SK-N-SH (cell line): ENCODE measurements at regions not wholly inside any gene's neighbourhood (a gene's known extent, or its start where the extent isn't known, plus 50 kb on each side); places are given as distances from the start of the nearest gene placed in this dataset.

Source experiments
- CTCF ChIA-PET: fragments of 300-600, 350-600 bp; formaldehyde crosslinking; extraction: SDS; loops from one replicate; lab custom pipeline; 2021; lab: Yijun Ruan, JAX
- POLR2A ChIA-PET: fragments of 350-600 bp; sonication (Branson Sonifier 250); formaldehyde crosslinking; extraction: SDS; loops from one replicate; lab custom pipeline; 2020; ENCODE audit warnings: antibody characterized with exemption, inconsistent platforms; lab: Yijun Ruan, JAX
- DNase-seq: peaks from one replicate; pipeline ENCODE4 v3.0.0; 2012
- H2AFZ ChIP-seq: fragments of 200-600 bp; sonication (generic); 2 replicates; pipeline ENCODE4 v1.8.1; 2016; ENCODE audit warnings: antibody characterized with exemption, mild to moderate bottlenecking, low read depth
- H3F3A ChIP-seq: fragments of 200-600 bp; sonication (generic); replicated peaks from 2 replicates; pipeline ENCODE3; 2016; ENCODE audit warnings: antibody characterized with exemption, mild to moderate bottlenecking; ENCODE audit not compliant: insufficient read depth
- H3K27ac ChIP-seq, 2 experiments: fragments of 200-500 bp in 1 of 2; fragments of 200-600 bp in 1 of 2; sonication (Bioruptor generic) in 1 of 2; sonication (generic), shearing (Covaris generic) in 1 of 2; 2 replicates each; pipeline versions ENCODE4 v1.5.1 to v1.6.1; 2014 to 2016; ENCODE audit warnings: low read depth in 2 of 2, inconsistent platforms in 1 of 2, low read length in 1 of 2, mild to moderate bottlenecking in 1 of 2, mixed read lengths in 1 of 2
- H3K27me3 ChIP-seq: fragments of 200-600 bp; sonication (generic), shearing (Covaris generic); 2 replicates; pipeline ENCODE4 v1.6.1; 2016; ENCODE audit warnings: mixed run types; ENCODE audit not compliant: insufficient read depth
- H3K36me3 ChIP-seq, 2 experiments: fragments of 200-500 bp in 1 of 2; fragments of 200-600 bp in 1 of 2; sonication (Bioruptor generic) in 1 of 2; sonication (generic) in 1 of 2; replicated peaks in 1 of 2; 2 replicates each; pipeline versions ENCODE3 to v1.5.1; 2014 to 2016; ENCODE audit warnings: low read length in 1 of 2, mild to moderate bottlenecking in 1 of 2; ENCODE audit not compliant: insufficient read depth in 2 of 2, control insufficient read depth in 1 of 2
- H3K4me1 ChIP-seq, 2 experiments: fragments of 200-500 bp in 1 of 2; fragments of 200-600 bp in 1 of 2; sonication (Bioruptor generic) in 1 of 2; sonication (generic), shearing (Covaris generic) in 1 of 2; 2 replicates each; pipeline versions ENCODE4 v1.5.1 to v1.6.1; 2014 to 2016; ENCODE audit warnings: low read depth in 1 of 2, low read length in 1 of 2, mixed run types in 1 of 2; ENCODE audit not compliant: insufficient read depth in 2 of 2, control insufficient read depth in 1 of 2
- H3K4me2 ChIP-seq: fragments of 200-600 bp; sonication (generic), shearing (Covaris generic); 2 replicates; pipeline ENCODE4 v1.6.1; 2017; ENCODE audit warnings: mixed run types
- H3K4me3 ChIP-seq, 2 experiments: fragments of 200-500 bp in 1 of 2; fragments of 200-600 bp in 1 of 2; sonication (Bioruptor generic) in 1 of 2; sonication (generic), shearing (Covaris generic) in 1 of 2; 2 replicates each; pipeline versions ENCODE4 v1.5.1 to v1.8.1; 2014 to 2016; ENCODE audit warnings: low read depth in 2 of 2, inconsistent platforms in 1 of 2, low read length in 1 of 2, mild to moderate bottlenecking in 1 of 2, mixed read lengths in 1 of 2, moderate library complexity in 1 of 2
- H3K79me2 ChIP-seq: fragments of 200-600 bp; sonication (generic); 2 replicates; pipeline ENCODE4 v1.8.1; 2017; ENCODE audit warnings: mild to moderate bottlenecking; ENCODE audit not compliant: insufficient read depth
- H3K9ac ChIP-seq: fragments of 200-600 bp; sonication (generic); 2 replicates; pipeline ENCODE4 v1.6.1; 2017; ENCODE audit warnings: mixed run types
- H3K9me2 ChIP-seq: fragments of 200-600 bp; sonication (generic); 2 replicates; pipeline ENCODE4 v1.6.1; 2017; ENCODE audit warnings: mixed run types
- H3K9me3 ChIP-seq: fragments of 200-600 bp; sonication (generic); 2 replicates; pipeline ENCODE4 v1.6.1; 2017; ENCODE audit warnings: mixed run types, mild to moderate bottlenecking, moderate library complexity
- H4K20me1 ChIP-seq: fragments of 200-600 bp; sonication (generic); 2 replicates; pipeline ENCODE4 v1.6.1; 2017; ENCODE audit warnings: mild to moderate bottlenecking, mixed run types; ENCODE audit not compliant: insufficient read depth
- EP300 ChIP-seq, 2 experiments: IDR thresholded peaks; 2 replicates each; pipeline versions ENCODE4 v1.4.0 to v1.6.1; 2012; ENCODE audit warnings: borderline replicate concordance in 1 of 2, low read depth in 1 of 2, low read length in 1 of 2
- EZH2phosphoT487 ChIP-seq: fragments of 200-600 bp; sonication (generic); IDR thresholded peaks from 2 replicates; pipeline ENCODE4 v1.6.1; 2017; ENCODE audit warnings: low read depth, mixed run types, mild to moderate bottlenecking, antibody characterized with exemption, moderate library complexity, borderline replicate concordance
- FOXJ3 ChIP-seq: sonication (generic); formaldehyde crosslinking; IDR thresholded peaks from 2 replicates; pipeline ENCODE4 v1.5.1; 2020; ENCODE audit warnings: mild to moderate bottlenecking, missing genetic modification reagents
- GABPA ChIP-seq: IDR thresholded peaks from 2 replicates; pipeline ENCODE4 v1.4.0; 2012; ENCODE audit warnings: low read depth, mild to moderate bottlenecking
- GATA2 ChIP-seq: sonication (generic); formaldehyde crosslinking; IDR thresholded peaks from 2 replicates; pipeline ENCODE4 v1.5.0; 2020; ENCODE audit warnings: mild to moderate bottlenecking, missing genetic modification reagents
- JUND ChIP-seq: IDR thresholded peaks from 2 replicates; pipeline ENCODE4 v1.4.0; 2012
- MEF2A ChIP-seq: IDR thresholded peaks from 2 replicates; pipeline ENCODE4 v1.4.0; 2012; ENCODE audit warnings: low read depth, borderline replicate concordance
- MXI1 ChIP-seq: IDR thresholded peaks from 2 replicates; pipeline ENCODE4 v1.6.1; 2012; ENCODE audit warnings: mild to moderate bottlenecking, low read depth, low read length, improper control_type of control experiment
- NRF1 ChIP-seq: IDR thresholded peaks from 2 replicates; pipeline ENCODE4 v1.6.1; 2012; ENCODE audit warnings: low read depth, mild to moderate bottlenecking, low read length
- POLR2AphosphoS5 ChIP-seq: IDR thresholded peaks from 2 replicates; pipeline ENCODE4 v1.6.1; 2012; ENCODE audit warnings: low read depth, low read length
- RAD21 ChIP-seq: IDR thresholded peaks from 2 replicates; pipeline ENCODE4 v1.6.1; 2012; ENCODE audit warnings: mild to moderate bottlenecking, low read length
- RFX5 ChIP-seq: IDR thresholded peaks from 2 replicates; pipeline ENCODE4 v1.6.1; 2012; ENCODE audit warnings: mild to moderate bottlenecking, improper control_type of control experiment, low read length
- RXRA ChIP-seq: IDR thresholded peaks from 2 replicates; pipeline ENCODE4 v1.4.0; 2012; ENCODE audit warnings: low read depth, mild to moderate bottlenecking, borderline replicate concordance
- SMC3 ChIP-seq: IDR thresholded peaks from 2 replicates; pipeline ENCODE4 v1.6.1; 2012; ENCODE audit warnings: low read depth, low read length, improper control_type of control experiment
- TAF1 ChIP-seq: IDR thresholded peaks from 2 replicates; pipeline ENCODE4 v1.6.1; 2012; ENCODE audit warnings: low read depth, mild to moderate bottlenecking, low read length, moderate library complexity, borderline replicate concordance
- TCF12 ChIP-seq: IDR thresholded peaks from 2 replicates; pipeline ENCODE4 v1.4.0; 2012
- TEAD4 ChIP-seq: IDR thresholded peaks from 2 replicates; pipeline ENCODE4 v1.4.0; 2012; ENCODE audit warnings: mild to moderate bottlenecking, borderline replicate concordance; ENCODE audit not compliant: insufficient read depth
- YY1 ChIP-seq: IDR thresholded peaks from 2 replicates; pipeline ENCODE4 v1.4.0; 2012; ENCODE audit warnings: low read depth, mild to moderate bottlenecking
- WGBS: methylation state at CpG from one replicate; pipeline ENCODE4 v1.1.6; 2017; ENCODE audit warnings: low lambda C conversion rate; 5-methylcytosine and 5-hydroxymethylcytosine counted together
- TF ChIP-seq, protein P1 (sequence below): fragments of 200-600 bp; sonication (generic); IDR thresholded peaks from 2 replicates; pipeline ENCODE4 v1.6.1; 2017; ENCODE audit warnings: antibody characterized with exemption, mild to moderate bottlenecking, moderate library complexity
- TF ChIP-seq, protein P2 (sequence below): IDR thresholded peaks from 2 replicates; pipeline ENCODE4 v1.4.0; 2012; ENCODE audit warnings: low read depth, borderline replicate concordance
- TF ChIP-seq, protein P3 (sequence below): IDR thresholded peaks from 2 replicates; pipeline ENCODE4 v1.4.0; 2012; ENCODE audit warnings: low read depth, borderline replicate concordance
- TF ChIP-seq, protein P4 (sequence below): fragments of 150-350 bp; IDR thresholded peaks from 2 replicates; pipeline ENCODE4 v1.6.1; 2017; ENCODE audit warnings: antibody characterized with exemption, low read length, low read depth, borderline replicate concordance
- TF ChIP-seq, protein P5 (sequence below): IDR thresholded peaks from 2 replicates; pipeline ENCODE4; 2012

DNA sequence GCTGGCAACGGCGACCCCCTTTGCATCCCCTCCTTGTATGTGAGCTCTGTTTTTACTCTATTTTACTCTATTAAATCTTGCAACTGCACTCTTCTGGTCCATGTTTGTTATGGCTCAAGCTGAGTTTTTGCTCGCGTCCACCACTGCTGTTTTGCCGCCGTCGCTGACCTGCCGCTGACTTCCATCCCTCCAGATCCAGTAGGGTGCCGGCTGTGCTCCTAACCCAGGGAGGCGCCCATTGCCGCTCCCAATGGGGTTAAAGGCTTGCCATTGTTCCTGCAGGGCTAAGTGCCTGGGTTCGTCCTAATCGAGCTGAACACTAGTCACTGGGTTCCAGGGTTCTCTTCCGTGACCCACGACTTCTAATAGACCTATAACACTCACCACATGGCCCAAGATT lies 2704.4 kb downstream of the PCDH9 start:
- H3K4me2 ChIP-seq, result no peak overlapping the region
- no peak overlapping the region for H3K9ac ChIP-seq
- no peak overlapping the region for H3K4me3 ChIP-seq
- TF ChIP-seq, protein P1, sequence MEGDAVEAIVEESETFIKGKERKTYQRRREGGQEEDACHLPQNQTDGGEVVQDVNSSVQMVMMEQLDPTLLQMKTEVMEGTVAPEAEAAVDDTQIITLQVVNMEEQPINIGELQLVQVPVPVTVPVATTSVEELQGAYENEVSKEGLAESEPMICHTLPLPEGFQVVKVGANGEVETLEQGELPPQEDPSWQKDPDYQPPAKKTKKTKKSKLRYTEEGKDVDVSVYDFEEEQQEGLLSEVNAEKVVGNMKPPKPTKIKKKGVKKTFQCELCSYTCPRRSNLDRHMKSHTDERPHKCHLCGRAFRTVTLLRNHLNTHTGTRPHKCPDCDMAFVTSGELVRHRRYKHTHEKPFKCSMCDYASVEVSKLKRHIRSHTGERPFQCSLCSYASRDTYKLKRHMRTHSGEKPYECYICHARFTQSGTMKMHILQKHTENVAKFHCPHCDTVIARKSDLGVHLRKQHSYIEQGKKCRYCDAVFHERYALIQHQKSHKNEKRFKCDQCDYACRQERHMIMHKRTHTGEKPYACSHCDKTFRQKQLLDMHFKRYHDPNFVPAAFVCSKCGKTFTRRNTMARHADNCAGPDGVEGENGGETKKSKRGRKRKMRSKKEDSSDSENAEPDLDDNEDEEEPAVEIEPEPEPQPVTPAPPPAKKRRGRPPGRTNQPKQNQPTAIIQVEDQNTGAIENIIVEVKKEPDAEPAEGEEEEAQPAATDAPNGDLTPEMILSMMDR, result no peak
- no peak for TF ChIP-seq GABPA
- TF ChIP-seq, protein P2, sequence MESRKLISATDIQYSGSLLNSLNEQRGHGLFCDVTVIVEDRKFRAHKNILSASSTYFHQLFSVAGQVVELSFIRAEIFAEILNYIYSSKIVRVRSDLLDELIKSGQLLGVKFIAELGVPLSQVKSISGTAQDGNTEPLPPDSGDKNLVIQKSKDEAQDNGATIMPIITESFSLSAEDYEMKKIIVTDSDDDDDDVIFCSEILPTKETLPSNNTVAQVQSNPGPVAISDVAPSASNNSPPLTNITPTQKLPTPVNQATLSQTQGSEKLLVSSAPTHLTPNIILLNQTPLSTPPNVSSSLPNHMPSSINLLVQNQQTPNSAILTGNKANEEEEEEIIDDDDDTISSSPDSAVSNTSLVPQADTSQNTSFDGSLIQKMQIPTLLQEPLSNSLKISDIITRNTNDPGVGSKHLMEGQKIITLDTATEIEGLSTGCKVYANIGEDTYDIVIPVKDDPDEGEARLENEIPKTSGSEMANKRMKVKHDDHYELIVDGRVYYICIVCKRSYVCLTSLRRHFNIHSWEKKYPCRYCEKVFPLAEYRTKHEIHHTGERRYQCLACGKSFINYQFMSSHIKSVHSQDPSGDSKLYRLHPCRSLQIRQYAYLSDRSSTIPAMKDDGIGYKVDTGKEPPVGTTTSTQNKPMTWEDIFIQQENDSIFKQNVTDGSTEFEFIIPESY, result no peak
- TF ChIP-seq, protein P3, sequence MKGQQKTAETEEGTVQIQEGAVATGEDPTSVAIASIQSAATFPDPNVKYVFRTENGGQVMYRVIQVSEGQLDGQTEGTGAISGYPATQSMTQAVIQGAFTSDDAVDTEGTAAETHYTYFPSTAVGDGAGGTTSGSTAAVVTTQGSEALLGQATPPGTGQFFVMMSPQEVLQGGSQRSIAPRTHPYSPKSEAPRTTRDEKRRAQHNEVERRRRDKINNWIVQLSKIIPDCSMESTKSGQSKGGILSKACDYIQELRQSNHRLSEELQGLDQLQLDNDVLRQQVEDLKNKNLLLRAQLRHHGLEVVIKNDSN, result no peak
- TF ChIP-seq POLR2AphosphoS5, result no peak
- TF ChIP-seq TEAD4, result no peak
- no peak for TF ChIP-seq TCF12
- no peak for TF ChIP-seq TAF1
- no peak for TF ChIP-seq FOXJ3 (CRISPR knock-in tag)
- no peak for TF ChIP-seq SMC3
- TF ChIP-seq EP300 (IDR thresholded peaks at IDR 0.05; ENCODE audit: borderline replicate concordance in 1 of 2, low read depth in 1 of 2, low read length in 1 of 2), result no peak
- no peak for TF ChIP-seq YY1
- no peak for TF ChIP-seq NRF1
- TF ChIP-seq MEF2A, result no peak
- TF ChIP-seq RAD21, result no peak
- no peak for TF ChIP-seq GATA2 (CRISPR knock-in tag)
- H3K79me2 ChIP-seq, result no peaks in the 10 kb centered on the region
- 91% methylated on average over 12 of the region's 15 CpGs for WGBS
- no peaks in the 10 kb centered on the region for H3K36me3 ChIP-seq
- no peak overlapping the region for H2AFZ ChIP-seq
- no peaks in the 10 kb centered on the region for H3F3A ChIP-seq
- H3K9me2 ChIP-seq, result no peaks in the 10 kb centered on the region
- no peaks in the 10 kb centered on the region for H3K27me3 ChIP-seq
- CTCF ChIA-PET, result no interaction called here
- no peak for DNase-seq
- POLR2A ChIA-PET, result no interaction called here
- no peaks in the 10 kb centered on the region for H3K9me3 ChIP-seq
- no peak overlapping the region for H3K27ac ChIP-seq
- H4K20me1 ChIP-seq, result no peaks in the 10 kb centered on the region
- H3K4me1 ChIP-seq, result no peaks in the 10 kb centered on the region; a peak in 1 of 4 replicates

DNA sequence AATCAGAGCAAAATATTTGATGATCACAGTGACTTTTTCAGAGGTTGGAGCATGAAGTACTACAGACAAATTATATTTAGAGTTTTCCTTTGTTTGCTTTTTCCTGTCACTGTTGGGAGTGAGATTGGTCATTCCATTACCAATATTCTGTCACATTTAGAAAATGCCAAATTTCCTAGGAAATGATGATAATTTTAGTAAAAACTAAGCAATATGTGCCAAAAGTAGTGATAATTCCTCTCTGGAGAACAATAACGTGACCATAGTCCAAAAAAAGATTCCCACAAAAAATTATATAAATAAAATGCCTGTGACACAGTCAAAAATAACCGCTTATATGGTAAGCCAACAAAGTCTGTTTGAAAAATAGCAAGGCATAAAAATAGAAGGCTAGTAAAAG lies 2719.4 kb downstream of the PCDH9 start:
- ChIA-PET CTCF (no interaction called here), POLR2A (no interaction called here)
- H3K27ac ChIP-seq, result no peak overlapping the region
- H2AFZ ChIP-seq, result no peak overlapping the region
- H3K4me1 ChIP-seq, result no peaks in the 10 kb centered on the region
- no peaks in the 10 kb centered on the region for H3K27me3 ChIP-seq
- H3K9ac ChIP-seq, result no peak overlapping the region
- WGBS, result 65% methylated on average over 2 of the region's 2 CpGs
- H3K9me2 ChIP-seq, result no peaks in the 10 kb centered on the region
- H3K4me2 ChIP-seq, result no peak overlapping the region
- no peaks in the 10 kb centered on the region for H3K36me3 ChIP-seq
- H4K20me1 ChIP-seq, result no peaks in the 10 kb centered on the region
- no peaks in the 10 kb centered on the region for H3K9me3 ChIP-seq
- no peaks in the 10 kb centered on the region for H3K79me2 ChIP-seq
- H3F3A ChIP-seq, result no peaks in the 10 kb centered on the region
- no peak for DNase-seq
- no peak overlapping the region for H3K4me3 ChIP-seq
- TF ChIP-seq TEAD4, result no peak
- TF ChIP-seq, protein P4, sequence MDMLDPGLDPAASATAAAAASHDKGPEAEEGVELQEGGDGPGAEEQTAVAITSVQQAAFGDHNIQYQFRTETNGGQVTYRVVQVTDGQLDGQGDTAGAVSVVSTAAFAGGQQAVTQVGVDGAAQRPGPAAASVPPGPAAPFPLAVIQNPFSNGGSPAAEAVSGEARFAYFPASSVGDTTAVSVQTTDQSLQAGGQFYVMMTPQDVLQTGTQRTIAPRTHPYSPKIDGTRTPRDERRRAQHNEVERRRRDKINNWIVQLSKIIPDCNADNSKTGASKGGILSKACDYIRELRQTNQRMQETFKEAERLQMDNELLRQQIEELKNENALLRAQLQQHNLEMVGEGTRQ, result no peak
- TF ChIP-seq JUND, result no peak
- TF ChIP-seq RFX5, result no peak
- TF ChIP-seq EP300 (IDR thresholded peaks at IDR 0.05; ENCODE audit: borderline replicate concordance in 1 of 2, low read depth in 1 of 2, low read length in 1 of 2), result no peak
- TF ChIP-seq, protein P5, sequence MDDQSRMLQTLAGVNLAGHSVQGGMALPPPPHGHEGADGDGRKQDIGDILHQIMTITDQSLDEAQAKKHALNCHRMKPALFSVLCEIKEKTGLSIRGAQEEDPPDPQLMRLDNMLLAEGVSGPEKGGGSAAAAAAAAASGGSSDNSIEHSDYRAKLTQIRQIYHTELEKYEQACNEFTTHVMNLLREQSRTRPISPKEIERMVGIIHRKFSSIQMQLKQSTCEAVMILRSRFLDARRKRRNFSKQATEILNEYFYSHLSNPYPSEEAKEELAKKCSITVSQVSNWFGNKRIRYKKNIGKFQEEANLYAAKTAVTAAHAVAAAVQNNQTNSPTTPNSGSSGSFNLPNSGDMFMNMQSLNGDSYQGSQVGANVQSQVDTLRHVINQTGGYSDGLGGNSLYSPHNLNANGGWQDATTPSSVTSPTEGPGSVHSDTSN, result no peak
- no peak for TF ChIP-seq MEF2A
- no peak for TF ChIP-seq RXRA
- no peak for TF ChIP-seq EZH2phosphoT487
- TF ChIP-seq MXI1, result no peak
- TF ChIP-seq, protein P3, result no peak
